WERI-Rb-1 (cell line): ENCODE measurements at regions not wholly inside any gene's neighbourhood (a gene's known extent, or its start where the extent isn't known, plus 50 kb on each side); places are given as distances from the start of the nearest gene placed in this dataset.

Experiments used
- DNase-seq: peaks from one replicate; pipeline ENCODE4 v3.0.0-alpha.2; 2020
- H3K27ac ChIP-seq: fragments of 250-450 bp; sonication (Bioruptor Pico); 2 replicates; pipeline ENCODE4 v1.5.1; 2020; ENCODE audit warnings: mild to moderate bottlenecking, moderate library complexity
- H3K27me3 ChIP-seq: fragments of 250-450 bp; sonication (Bioruptor Pico); 2 replicates; pipeline ENCODE4 v1.5.1; 2021; ENCODE audit warnings: mild to moderate bottlenecking, low read depth, moderate library complexity; ENCODE audit not compliant: insufficient read depth, severe bottlenecking
- H3K36me3 ChIP-seq: fragments of 250-450 bp; sonication (Bioruptor Pico); 2 replicates; pipeline ENCODE4 v1.5.1; 2020; ENCODE audit warnings: mild to moderate bottlenecking, moderate library complexity
- H3K4me3 ChIP-seq: 2 replicates; pipeline ENCODE4 v1.5.1; 2011; ENCODE audit warnings: low read depth, mild to moderate bottlenecking, control low read depth, low read length
- H3K9me3 ChIP-seq: fragments of 250-450 bp; sonication (Bioruptor Pico); 2 replicates; pipeline ENCODE4 v1.5.1; 2021; ENCODE audit warnings: mild to moderate bottlenecking, moderate library complexity; ENCODE audit not compliant: severe bottlenecking
- TF ChIP-seq, protein P1 (sequence below): IDR thresholded peaks from 2 replicates; pipeline ENCODE4 v1.5.1; 2011; ENCODE audit warnings: low read depth, mild to moderate bottlenecking, control low read depth, inconsistent platforms, low read length

DNA sequence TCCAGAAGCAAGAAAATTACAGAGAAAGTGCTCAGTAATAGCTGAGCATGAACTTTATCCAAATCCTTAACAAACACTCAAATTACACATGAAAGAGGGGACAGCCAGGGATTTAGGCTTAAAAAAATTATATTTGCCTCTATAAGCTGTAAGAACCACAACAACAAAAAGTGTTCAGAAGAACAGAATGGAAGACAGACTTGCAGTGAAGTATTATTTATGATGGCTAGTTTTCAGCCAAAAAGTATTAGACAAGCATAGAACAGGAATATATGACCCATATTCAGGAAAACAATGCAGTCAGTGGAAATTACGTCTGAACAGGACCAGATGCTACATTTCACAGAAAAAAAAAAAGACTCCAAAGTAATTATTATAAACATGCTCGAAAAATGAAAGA is 1246.3 kb downstream of the NCAM2 start:
- H3K9me3 ChIP-seq: no peaks in the 10 kb centered on the region
- H3K27me3 ChIP-seq: peaks cover 7% of the 10 kb centered on the region
- TF ChIP-seq, protein P1, sequence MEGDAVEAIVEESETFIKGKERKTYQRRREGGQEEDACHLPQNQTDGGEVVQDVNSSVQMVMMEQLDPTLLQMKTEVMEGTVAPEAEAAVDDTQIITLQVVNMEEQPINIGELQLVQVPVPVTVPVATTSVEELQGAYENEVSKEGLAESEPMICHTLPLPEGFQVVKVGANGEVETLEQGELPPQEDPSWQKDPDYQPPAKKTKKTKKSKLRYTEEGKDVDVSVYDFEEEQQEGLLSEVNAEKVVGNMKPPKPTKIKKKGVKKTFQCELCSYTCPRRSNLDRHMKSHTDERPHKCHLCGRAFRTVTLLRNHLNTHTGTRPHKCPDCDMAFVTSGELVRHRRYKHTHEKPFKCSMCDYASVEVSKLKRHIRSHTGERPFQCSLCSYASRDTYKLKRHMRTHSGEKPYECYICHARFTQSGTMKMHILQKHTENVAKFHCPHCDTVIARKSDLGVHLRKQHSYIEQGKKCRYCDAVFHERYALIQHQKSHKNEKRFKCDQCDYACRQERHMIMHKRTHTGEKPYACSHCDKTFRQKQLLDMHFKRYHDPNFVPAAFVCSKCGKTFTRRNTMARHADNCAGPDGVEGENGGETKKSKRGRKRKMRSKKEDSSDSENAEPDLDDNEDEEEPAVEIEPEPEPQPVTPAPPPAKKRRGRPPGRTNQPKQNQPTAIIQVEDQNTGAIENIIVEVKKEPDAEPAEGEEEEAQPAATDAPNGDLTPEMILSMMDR: no peak
- DNase-seq: no peak
- no peak overlapping the region for H3K27ac ChIP-seq
- no peak overlapping the region for H3K4me3 ChIP-seq
- H3K36me3 ChIP-seq: no peaks in the 10 kb centered on the region

- Histone ChIP-seq H3K36me3 (no peaks in the 10 kb centered on the region), H3K27ac (no peak overlapping the region), H3K9me3 (no peaks in the 10 kb centered on the region), H3K4me3 (no peak overlapping the region), H3K27me3 (peaks cover 6% of the 10 kb centered on the region)
- DNase-seq: no peak
- TF ChIP-seq, protein P1: no peak
Observed at GRCh38 chr21:22250355-22250754, 1252.1 kb downstream of the NCAM2 start.

GRCh38 chr21:22253761-22254160 is 1255.6 kb downstream of the NCAM2 start:
- H3K9me3 ChIP-seq: no peaks in the 10 kb centered on the region
- no peak for DNase-seq

DNA sequence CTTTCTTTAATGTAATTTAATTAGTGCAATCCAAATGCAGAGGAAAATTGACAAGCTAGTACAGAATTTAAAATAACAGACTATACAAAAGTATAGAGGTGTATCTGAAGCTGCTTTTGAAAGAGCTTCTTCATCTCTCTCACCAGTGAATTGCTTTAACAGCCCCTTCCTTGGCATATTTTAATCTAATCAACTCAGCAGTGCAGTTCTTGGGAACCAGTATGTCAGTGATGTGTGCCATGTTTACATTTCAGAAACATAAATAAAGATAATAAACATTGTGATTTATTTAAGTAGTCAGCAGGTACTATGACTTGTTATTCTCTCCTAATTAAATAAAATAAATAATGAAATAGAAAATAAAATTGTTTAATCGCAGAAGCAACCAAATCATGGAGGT is 1260.6 kb downstream of the NCAM2 start:
- Histone ChIP-seq H3K9me3 (no peaks in the 10 kb centered on the region), H3K36me3 (no peaks in the 10 kb centered on the region), H3K4me3 (no peak overlapping the region), H3K27me3 (peaks cover 7% of the 10 kb centered on the region), H3K27ac (no peak overlapping the region)
- TF ChIP-seq, protein P1: no peak
- no peak for DNase-seq

More at GRCh38 chr21:22253761-22254160, 1255.6 kb downstream of the NCAM2 start:
- Histone ChIP-seq H3K36me3 (no peaks in the 10 kb centered on the region), H3K27me3 (peaks cover 9% of the 10 kb centered on the region), H3K27ac (no peak overlapping the region), H3K4me3 (no peak overlapping the region)
- TF ChIP-seq, protein P1: no peak

GRCh38 chr21:22260274-22260673 is 1262.1 kb downstream of the NCAM2 start:
- TF ChIP-seq, protein P1: no peak

GRCh38 chr21:22263890-22264289 is 1265.7 kb downstream of the NCAM2 start:
- Histone ChIP-seq H3K27ac (no peak overlapping the region), H3K36me3 (no peaks in the 10 kb centered on the region), H3K9me3 (no peaks in the 10 kb centered on the region), H3K4me3 (no peak overlapping the region), H3K27me3 (peaks cover 16% of the 10 kb centered on the region)
- TF ChIP-seq, protein P1: no peak
- DNase-seq: no peak

More at GRCh38 chr21:22260274-22260673, 1262.1 kb downstream of the NCAM2 start:
- Histone ChIP-seq H3K27ac (no peak overlapping the region), H3K4me3 (no peak overlapping the region), H3K27me3 (peaks cover 7% of the 10 kb centered on the region), H3K36me3 (no peaks in the 10 kb centered on the region), H3K9me3 (no peaks in the 10 kb centered on the region)
- no peak for DNase-seq
